Umbilical cord (tissue), 1 donor: ENCODE measurements at regions not wholly inside any gene's neighbourhood (a gene's known extent, or its start where the extent isn't known, plus 50 kb on each side); places are given as distances from the start of the nearest gene placed in this dataset.
"Not testable (repeated sequence)": the region's sequence is repeated elsewhere in the genome, so short reads cannot be mapped to it uniquely, and the experiment has no call there.

ENCODE experiments used
- DNase-seq: peaks from one replicate; pipeline ENCODE4 v3.0.0-alpha.2; 2015; ENCODE audit warnings: low spot score

DNA sequence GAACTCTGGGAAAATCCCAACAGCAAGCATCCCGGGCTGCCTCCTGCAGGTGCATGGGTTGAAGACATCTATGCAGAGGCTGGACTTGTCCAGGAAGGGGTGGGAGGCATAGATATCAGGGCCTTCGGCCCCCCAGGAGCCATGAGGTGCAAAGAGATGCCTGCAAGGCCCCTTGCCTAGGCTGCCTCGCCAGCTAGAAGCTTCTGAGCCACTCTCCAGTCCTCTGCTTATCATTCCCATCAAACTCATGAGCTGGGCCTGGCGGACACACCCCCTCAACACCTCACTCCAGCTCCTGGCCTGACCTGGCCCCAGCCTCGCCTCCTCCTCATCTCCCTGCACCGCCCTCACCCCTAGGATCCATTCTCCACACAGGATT lies 152.4 kb upstream of the PTPN1 start:
- no peak for DNase-seq

DNA sequence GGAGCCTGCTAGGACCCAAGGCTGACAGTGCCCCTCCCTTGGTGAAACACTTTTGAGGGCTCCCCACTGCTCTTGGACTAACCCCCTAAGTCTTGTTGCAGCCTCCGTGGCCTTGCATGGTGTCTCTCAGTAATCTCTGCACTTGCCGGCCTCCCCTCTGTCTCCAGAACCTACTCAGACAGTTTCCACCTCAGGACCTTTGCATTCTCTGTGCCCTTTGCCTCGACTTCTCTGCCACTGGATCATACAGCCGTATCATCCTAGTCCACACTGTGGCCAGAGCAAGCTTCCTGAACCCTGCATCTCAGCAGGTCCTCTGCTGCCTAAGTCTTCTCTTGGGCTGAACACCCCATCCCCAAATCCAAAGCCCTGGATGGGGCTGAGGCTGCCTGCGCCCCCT lies 152.0 kb upstream of the PTPN1 start:
- DNase-seq = no peak

DNA sequence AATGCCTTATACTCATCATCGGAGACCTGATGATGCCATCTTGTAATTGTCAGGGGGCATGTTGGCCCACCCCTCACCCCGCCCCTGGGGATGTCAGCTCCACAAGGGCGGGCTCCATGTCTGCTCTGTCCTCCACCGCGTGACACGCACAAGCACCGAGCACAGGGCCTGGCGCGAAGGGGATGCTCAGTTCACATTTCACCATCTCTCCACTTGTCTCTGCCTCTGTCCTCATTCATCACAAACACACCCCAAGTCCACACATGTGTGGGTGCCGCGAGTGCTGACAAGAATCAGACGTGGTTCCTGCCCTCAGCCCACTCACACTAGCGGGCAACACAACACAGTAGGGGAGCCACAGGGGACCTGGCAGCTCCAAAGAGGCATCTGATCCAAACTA lies 151.2 kb upstream of the PTPN1 start:
- DNase-seq = no peak

DNA sequence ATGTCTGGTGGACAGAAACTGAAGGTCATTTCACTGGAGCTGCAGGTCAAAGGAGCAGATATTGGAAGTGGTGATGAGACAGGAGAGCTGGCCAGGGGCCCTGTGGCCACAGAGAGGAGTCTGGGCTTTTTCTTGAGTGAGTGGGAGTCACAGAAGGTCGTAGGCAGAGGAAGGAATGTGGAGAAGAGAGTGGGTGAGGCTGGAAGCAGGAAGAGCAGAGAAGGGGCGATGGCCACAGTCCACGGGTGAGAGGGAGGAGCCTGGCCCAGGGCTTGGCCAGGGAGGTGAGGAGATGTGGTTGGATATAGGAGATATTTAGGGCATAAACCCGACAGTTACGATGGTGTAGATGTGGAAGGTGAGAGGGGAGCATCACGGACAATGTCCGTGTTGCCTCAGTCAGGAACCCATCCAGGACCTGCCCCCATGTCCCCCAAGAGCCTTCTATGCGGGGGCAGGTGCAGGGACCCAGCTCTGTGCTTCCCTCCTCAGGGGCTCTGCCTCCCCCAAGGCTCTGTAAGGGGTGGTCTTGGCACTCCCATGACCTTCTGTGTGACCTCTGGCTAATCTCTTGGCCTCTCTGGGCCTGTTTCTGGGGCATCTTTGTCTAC lies 150.5 kb upstream of the PTPN1 start:
- DNase-seq = no peak

DNA sequence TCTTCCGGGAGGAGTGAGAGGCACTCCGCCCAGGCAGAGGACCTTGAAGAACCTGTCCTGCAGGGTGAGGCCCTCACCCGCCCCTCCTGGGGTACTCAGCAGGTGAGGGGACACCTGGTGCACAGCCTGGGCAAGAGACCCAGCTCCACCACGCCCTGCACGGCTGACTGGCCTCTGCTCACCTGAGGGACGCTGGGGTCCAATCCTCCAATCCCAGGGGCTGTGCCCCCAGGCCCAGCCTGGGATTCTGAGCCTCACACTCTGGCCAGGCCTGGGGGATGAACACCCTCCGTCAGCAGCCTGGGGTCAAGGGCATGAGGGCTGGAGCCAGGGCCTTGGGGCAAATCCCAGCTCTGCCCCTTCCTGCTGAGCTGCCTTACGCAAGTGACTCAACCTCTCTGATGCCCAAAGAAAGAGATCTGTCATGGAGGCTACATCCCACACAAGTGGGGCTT lies 149.9 kb upstream of the PTPN1 start:
- DNase-seq = no peak

DNA sequence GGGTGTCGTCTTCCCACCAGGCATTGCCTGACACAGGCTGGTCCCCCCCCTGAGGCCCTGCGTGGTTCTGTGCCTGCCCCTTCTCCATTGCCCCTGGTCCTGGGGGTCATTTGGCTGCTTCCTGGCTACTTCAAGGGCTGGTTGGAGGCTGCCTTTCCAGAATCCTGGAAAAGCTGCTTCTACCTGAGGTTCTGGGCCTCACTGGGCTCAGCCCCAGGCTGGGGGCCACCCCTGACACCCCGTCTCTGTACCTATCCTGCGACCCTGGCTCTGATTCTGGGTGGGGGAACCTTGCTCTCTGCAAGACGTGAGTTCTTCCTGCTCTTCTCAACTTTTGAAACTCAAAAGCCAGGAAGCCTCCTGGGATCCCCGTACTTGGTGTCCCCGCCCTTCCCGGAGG lies 149.3 kb upstream of the PTPN1 start:
- no peak for DNase-seq

DNA sequence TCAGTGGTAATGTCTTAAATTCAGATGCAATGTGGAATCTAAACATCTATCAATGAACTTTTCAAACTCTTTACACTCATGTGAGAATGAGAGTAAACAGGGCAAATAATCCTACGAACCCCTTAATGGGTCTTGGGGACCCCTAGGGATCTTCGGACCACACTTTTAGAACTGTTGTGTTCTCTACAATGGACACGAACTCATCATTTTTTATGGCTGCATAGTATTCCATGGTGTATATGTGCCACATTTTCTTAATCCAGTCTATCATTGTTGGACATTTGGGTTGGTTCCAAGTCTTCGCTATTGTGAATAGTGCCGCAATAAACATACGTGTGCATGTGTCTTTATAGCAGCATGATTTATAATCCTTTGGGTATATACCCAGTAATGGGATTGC lies 148.0 kb upstream of the PTPN1 start:
- not testable (repeated sequence) for DNase-seq

DNA sequence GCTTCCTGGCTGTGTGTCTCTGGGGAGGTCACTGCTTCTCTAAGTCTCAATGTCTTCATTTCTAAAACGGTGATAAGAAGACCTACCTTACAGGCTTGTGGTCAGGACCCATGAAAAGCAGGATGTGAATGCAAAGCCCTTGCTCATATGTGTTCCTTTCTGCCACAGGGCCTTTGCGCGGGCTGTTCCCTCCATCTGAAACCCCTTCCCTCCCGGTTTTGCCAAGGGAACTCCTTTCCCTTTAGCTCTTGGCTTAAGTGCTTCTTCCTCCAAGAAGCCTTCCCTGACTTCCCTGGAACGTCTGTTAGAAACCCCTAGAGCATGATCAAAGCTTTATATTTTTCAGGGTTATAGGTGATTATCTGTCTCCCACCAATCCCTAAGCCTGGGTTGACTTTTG lies 147.2 kb upstream of the PTPN1 start:
- DNase-seq = no peak

DNA sequence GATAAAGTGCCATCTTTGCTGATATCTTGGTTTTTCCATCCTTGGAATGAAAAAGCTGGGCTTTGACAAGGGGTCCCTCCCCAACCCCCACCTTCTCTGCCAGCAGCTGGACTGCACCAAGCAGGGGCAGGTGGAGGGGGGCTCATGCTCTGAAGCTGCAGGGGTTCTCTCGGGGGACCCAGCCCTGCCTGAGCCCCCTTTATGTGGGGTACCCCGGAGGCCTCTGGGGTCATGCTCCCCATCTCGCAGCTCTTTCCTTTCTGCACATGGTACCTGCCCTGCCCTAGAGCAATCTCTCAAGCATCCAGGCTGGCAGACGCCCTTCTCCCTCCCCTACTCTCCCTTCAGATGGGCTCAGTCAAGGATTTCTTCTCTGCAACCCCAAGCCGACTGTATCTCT lies 146.7 kb upstream of the PTPN1 start:
- DNase-seq = no peak

DNA sequence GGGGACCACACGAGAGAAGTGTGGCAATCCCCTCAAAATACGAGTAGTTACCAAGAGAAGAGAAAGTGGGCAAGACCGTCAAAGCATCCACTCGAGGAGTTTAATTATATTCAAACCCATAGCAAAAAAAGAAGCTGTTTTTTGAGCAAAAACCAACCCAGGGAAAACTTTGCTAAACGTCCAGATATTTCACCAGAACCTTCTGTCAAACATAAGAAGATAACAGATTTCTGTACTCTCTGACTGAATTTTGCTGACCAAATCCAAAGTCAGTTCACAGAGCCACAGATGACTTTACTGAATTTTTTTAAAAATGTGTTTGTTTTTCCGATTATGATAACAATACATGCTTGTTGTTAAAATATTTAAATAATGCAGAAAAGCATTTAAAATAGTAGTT lies 145.6 kb upstream of the PTPN1 start:
- DNase-seq = no peak

DNA sequence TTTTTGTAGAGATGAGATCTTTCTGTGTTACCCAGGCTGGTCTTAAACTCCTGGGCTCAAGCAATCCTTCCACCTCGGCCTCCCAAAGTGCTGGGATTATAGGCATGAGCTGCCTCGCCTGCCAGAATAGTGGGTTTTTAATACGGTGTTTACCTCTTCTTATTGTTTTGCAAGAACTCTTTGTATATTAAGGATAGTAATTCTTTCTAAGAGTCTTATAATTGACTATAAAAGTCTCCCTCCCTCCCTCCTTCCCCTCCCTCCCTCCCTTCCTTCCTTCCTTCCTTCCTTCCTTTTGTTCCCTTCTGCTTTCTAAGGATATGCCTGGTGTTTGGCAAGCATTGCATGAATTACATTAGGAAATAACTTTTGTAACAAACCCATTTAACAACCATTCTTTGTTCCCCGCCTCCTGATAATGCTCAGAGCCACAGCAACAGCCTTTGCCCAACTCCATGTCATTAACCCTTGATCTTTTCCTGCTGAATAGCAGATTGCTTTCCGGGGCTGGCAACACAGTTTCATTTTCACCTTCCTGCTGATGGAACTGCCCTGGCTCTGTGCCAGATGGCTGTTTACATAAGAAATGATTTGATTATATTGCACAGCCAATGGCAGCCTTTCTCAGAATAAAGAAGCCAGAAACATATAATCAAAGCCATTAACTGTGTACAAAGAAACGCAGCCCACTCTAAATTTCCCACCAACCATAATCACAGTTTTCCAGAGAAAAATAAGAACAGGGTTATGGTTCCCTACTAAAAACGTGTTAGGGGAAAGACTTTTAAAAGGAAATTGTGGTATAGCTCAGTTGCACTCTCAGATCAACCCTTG lies 143.7 kb upstream of the PTPN1 start:
- no peak for DNase-seq

DNA sequence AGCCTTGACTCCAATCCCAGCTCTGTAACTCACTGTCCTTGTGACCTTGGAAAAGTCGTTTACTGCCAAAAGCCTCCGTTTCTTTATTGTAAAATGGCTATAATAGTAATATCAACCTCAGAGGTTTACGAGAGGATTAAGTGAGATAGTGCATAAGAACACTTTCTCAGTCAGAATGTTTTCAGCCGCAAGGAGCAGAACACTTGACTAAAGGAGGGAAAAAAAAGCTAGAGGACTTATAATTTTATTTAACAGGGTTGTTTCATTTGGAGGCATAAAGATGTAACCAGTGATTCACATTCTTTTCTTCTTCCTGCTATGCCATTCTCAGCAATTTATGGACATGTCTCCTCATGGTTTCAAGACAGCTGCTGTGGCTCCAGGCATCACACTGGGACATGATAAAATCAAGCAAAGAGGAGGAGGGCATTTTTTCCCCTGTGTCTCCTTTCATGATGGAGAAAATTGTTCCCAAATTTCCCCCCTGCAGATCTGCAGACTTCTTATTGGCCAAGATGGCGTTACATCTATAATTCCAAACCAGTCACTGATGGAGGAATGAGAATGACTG lies 143.0 kb upstream of the PTPN1 start:
- DNase-seq = no peak

DNA sequence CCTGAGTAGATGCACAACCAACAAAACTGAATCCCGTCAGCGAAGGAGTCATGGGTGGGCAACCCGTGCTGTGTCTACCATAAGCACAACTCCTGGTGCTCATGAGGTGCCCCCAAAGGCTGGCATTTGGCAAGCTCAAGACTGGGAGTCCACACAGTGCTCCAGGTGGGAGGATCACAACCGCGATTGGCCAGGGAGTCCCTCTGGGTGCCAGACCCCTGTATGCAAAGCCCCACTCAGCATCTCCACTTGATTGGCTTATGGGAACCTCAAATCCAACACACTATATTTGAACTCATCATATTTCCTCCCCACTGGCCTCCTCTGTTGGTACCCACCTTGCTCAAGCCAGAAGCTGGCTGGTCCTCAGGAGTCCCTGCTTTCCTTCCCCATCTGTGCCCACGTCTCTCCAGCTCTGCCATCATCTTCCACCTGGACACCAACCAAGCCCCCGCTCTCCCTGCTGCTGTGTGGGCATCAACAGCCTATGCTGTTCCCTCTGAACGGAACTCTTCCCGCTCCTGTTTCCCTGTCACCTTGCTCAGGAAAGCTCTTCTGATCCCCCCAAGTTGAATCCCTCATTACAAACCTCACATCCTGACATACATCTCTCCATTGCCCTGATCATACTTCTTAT lies 142.3 kb upstream of the PTPN1 start:
- no peak for DNase-seq

DNA sequence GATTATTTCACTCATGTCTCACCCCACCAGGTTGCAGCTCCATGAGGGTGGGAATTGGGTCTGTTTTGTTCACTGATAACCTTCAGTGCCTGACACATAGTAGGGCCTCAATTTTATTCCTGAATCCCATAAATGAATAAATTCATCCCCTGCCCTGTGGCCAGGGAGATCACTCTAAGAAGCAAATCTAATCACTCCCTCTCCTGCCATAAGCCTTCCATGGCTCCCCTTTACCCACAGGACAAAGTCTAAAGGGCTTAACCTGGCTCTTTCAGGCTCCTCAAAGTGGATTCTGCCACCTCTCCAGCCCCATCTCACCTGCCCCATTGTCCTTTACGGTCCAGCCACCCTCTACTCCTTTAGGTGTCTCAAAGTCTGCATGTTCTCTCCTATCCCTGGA lies 141.8 kb upstream of the PTPN1 start:
- DNase-seq = no peak

DNA sequence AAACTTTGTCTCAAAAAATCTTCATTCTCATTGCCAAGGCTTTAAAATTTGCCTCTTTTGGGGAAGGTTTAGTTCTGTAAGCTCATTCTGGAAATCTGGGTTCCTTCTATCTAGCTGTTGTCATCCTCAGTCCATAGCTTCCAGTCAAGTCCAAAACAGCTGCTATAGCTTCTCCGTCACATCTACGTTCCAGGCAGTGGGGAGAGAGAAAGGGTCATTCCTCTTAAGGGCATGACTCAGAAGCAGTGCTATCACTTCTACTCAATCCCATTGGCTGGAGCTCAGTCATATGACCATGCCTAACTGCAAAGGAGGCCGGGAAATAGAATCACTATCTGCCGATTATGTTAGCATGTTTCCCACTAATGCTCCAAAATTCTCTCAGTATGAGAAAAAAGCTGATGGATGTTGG lies 141.4 kb upstream of the PTPN1 start:
- DNase-seq = no peak

DNA sequence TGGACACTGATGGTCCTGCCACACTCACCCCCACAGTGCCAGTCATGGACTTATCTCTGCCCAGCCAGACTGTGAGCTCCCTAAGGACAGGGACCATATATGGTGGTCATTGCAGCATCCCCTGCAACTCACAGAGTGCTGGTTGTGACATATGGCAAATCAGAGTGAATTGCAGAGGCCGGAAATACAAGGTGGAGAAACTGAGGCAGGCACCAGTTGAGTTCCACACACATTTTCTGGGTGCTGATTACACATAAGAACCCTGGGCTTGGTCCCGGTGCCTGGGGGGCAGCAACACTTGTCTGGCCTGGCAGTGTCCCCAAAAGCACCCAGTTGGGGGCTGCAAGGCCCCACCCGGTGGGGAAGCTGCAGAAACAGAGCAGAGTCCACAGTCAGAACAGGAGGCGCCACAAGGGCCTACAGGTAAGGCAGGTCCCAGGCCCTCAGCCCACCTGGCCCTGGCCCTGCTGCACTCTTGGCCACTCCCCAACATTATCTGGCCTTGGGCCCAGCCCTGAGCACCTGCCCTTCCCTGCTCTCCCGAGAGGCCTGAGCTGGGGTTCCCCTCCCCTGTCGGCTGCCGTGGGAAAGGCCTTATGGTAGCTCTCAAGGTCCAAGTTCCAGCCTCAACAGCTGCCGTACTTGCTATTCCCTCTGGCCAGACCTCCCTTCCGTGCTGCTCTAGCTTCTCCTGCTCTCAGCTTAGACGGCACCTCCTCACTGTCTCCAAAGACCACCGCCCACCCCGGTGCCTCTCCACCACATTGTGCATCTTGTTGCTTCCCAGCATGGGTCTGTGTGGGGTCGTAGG lies 140.8 kb upstream of the PTPN1 start:
- no peak for DNase-seq

DNA sequence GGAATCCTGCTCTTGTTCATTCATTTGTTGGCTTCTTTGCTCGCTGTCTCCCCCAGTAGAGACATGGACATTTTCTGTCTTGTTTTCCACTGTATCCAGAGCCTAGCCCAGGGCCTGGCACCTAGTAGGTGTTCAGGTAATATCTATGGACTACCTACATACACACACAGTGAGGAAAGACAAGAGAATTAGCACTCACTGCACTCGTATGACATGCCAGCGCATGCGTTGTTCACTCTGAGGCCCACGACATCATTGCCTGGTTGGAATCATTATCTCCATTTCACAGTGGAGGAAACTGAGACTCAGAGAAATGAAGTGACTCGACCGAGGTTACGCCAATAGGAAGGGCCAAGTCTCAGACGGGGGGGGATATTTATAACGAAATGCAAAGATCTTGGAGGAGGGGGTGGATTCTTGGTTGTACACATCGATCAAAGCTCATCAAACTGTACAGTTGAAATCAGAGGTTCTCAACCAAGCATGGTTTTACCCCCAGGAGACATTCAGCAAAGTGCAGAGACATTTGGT lies 140.1 kb upstream of the PTPN1 start:
- DNase-seq = no peak

DNA sequence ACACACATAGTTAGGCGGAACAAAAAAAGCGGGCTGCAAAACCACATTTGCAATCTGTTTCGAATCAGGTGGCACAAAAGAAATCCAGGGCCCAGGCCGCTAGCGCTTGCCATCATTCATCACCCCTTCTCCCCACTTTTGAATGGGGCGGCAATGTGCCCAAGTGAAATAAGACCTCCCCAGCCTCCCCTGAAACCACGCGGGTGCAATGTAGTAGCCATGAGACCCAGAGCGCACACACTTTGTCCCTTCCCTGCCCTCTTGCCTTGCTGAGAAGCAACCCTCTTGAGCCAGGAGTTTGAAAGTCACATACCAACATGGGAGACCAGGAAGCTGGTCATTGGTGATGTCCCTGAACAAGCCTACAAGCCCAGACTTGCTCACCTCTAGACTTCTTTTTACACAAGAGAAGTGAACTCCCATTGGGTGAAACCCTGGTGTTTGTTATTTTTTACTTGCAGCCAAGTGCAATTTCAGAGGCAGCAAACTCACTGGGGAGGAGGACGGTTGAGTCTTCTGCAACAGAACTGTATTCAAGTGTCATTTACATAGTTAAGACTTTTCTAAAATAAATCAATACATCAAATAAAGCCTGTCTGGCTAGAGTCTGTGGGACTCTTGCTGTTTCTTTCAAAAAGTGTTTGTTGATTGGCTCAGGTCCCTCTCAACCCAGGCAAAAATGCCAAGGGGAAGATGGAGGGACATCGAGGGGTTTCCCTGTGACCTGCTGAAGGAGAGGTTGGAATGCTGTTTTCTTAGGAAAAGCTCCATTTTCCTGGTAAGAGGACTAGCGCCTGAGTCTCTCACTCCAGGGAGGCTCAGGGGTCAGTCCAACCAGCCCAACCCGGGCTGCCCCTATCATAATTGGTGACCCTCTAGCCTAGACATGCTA lies 138.1 kb upstream of the PTPN1 start:
- DNase-seq = no peak

DNA sequence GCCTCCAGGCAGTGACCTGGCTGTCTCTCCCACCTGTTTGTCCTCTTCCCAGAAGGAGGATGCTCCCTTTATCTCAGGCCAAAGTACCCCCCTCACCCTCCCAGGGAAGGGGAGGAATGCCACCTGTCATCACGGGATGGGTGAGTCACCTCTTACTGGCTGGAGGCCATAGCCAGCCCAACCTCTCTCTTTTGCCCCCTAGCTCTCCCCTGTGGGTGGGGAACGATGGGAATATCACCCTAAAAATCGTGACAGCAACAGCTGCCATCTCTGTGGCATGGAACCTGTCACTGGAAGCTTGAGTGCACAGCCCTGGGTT lies 137.5 kb upstream of the PTPN1 start:
- DNase-seq = no peak

DNA sequence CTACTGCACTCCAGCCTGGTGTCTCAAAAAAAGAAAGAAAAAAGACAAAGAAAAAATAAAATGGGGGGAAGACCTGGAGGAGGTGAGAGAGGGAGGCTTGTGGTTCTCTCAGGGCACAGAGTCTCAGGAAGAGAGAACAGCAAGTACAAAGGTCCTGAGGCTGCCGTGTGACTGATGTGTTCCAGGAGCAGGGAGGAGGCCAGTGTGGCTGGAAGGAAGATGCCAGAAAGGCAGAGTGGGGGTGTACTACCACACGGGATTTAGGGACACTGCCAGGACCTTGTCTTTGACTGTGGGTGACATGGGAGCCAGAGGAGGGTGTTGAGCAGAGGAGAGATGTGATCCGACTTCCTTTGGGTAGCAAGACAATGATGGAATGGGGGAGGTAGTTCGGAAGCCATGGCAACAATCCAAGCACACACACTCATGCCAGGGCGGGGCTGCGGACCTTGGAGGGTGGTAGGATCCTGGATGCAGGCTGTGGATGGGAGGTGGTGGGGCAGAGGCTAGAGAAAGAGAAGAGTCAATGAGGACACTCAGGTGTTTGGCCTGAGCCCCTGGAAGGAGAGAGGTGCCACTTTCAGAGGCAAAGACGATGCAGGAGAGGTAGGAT lies 136.4 kb upstream of the PTPN1 start:
- no peak for DNase-seq
